IMR-90 (cell line): ENCODE measurements at regions not wholly inside any gene's neighbourhood (a gene's known extent, or its start where the extent isn't known, plus 50 kb on each side); places are given as distances from the start of the nearest gene placed in this dataset.

Source experiments
- ATAC-seq: fragments of 200-7000 bp; cut with Tn5 transposase; 2 replicates; pipeline ENCODE4 v1.9.1; 2020; ENCODE audit warnings: low read depth, mild to moderate bottlenecking, moderate library complexity
- BruUV-seq: library from RNA; stranded (reverse); fragments of 400-500 nt; replicated peaks from 2 replicates; lab custom pipeline; 2021; lab: Mats Ljungman, UMichigan
- CTCF ChIA-PET: fragments of 300-600 bp; formaldehyde crosslinking; extraction: SDS; loops from one replicate; lab custom pipeline; 2021; ENCODE audit warnings: antibody characterized with exemption; lab: Yijun Ruan, JAX
- POLR2A ChIA-PET: fragments of 300-600 bp; sonication (Branson Sonifier 250); formaldehyde crosslinking; loops from one replicate; lab custom pipeline; 2022; ENCODE audit warnings: antibody characterized with exemption; ENCODE audit not compliant: unreplicated experiment; lab: Charles Lee
- DNase-seq: peaks from one replicate; pipeline ENCODE4 v3.0.0; 2013
- H2AFZ ChIP-seq: replicated peaks from 2 replicates; pipeline ENCODE3; 2013; ENCODE audit warnings: low read length, mild to moderate bottlenecking; ENCODE audit not compliant: poor library complexity
- H2AK5ac ChIP-seq: 2 replicates; pipeline ENCODE4 v1.6.1; 2013; ENCODE audit warnings: low read depth, low read length, inconsistent platforms
- H2AK9ac ChIP-seq: replicated peaks from 2 replicates; pipeline ENCODE3; 2013; ENCODE audit warnings: mild to moderate bottlenecking, low read depth, low read length, moderate library complexity; ENCODE audit not compliant: poor library complexity
- H2BK120ac ChIP-seq: 2 replicates; pipeline ENCODE4 v1.6.1; 2013; ENCODE audit warnings: low read depth, low read length, inconsistent platforms
- H2BK15ac ChIP-seq: 3 replicates; pipeline ENCODE4 v1.6.1; 2013; ENCODE audit warnings: low read depth, low read length, inconsistent platforms
- H2BK20ac ChIP-seq: 2 replicates; pipeline ENCODE4 v1.6.1; 2013; ENCODE audit warnings: low read depth, mild to moderate bottlenecking, inconsistent platforms, low read length, moderate library complexity
- H2BK5ac ChIP-seq: 2 replicates; pipeline ENCODE4 v1.6.1; 2013; ENCODE audit warnings: mild to moderate bottlenecking, low read depth, low read length, inconsistent platforms; ENCODE audit not compliant: poor library complexity, severe bottlenecking
- H3K14ac ChIP-seq: replicated peaks from 2 replicates; pipeline ENCODE4 v1.6.1; 2013; ENCODE audit warnings: low read depth, low read length, inconsistent platforms
- H3K18ac ChIP-seq: 2 replicates; pipeline ENCODE4 v1.6.1; 2013; ENCODE audit warnings: low read depth, low read length, control low read depth
- H3K23ac ChIP-seq: 2 replicates; pipeline ENCODE4 v1.6.1; 2013; ENCODE audit warnings: low read depth, low read length, inconsistent platforms
- H3K27ac ChIP-seq: 2 replicates; pipeline ENCODE4 v1.5.1; 2013; ENCODE audit warnings: mild to moderate bottlenecking, control low read depth, low read length; ENCODE audit not compliant: insufficient read depth
- H3K27me3 ChIP-seq: 2 replicates; pipeline ENCODE4 v1.6.1; 2013; ENCODE audit warnings: low read length; ENCODE audit not compliant: control insufficient read depth, insufficient read depth
- H3K36me3 ChIP-seq: 2 replicates; pipeline ENCODE4 v1.6.1; 2013; ENCODE audit warnings: low read length, mixed read lengths; ENCODE audit not compliant: control insufficient read depth, insufficient read depth
- H3K4ac ChIP-seq: 2 replicates; pipeline ENCODE4 v1.6.1; 2013; ENCODE audit warnings: low read depth, low read length, inconsistent platforms
- H3K4me1 ChIP-seq: 2 replicates; pipeline ENCODE4 v1.6.1; 2013; ENCODE audit warnings: low read length, mixed read lengths; ENCODE audit not compliant: control insufficient read depth, insufficient read depth
- H3K4me2 ChIP-seq: 2 replicates; pipeline ENCODE4 v1.6.1; 2013; ENCODE audit warnings: low read depth, mild to moderate bottlenecking, control low read depth, low read length, moderate library complexity
- H3K4me3 ChIP-seq: 2 replicates; pipeline ENCODE4 v1.5.1; 2013; ENCODE audit warnings: low read depth, mild to moderate bottlenecking, control low read depth, low read length, moderate library complexity; ENCODE audit not compliant: insufficient read depth
- H3K56ac ChIP-seq: 2 replicates; pipeline ENCODE4 v1.6.1; 2013; ENCODE audit warnings: low read length, inconsistent platforms; ENCODE audit not compliant: insufficient read depth; ENCODE audit errors: extremely low read depth
- H3K79me1 ChIP-seq, 2 experiments: 2 replicates each; pipeline ENCODE4 v1.6.1; 2013; ENCODE audit warnings: low read length in 2 of 2, inconsistent platforms in 1 of 2, low read depth in 1 of 2
- H3K9ac ChIP-seq: 2 replicates; pipeline ENCODE4 v1.6.1; 2013; ENCODE audit warnings: low read depth, low read length, control low read depth
- H3K9me1 ChIP-seq: 2 replicates; pipeline ENCODE4 v1.6.1; 2013; ENCODE audit warnings: low read length, inconsistent platforms; ENCODE audit not compliant: insufficient read depth
- H3K9me3 ChIP-seq: 2 replicates; pipeline ENCODE4 v1.6.1; 2013; ENCODE audit warnings: low read length; ENCODE audit not compliant: control insufficient read depth, insufficient read depth
- H4K20me1 ChIP-seq: 2 replicates; pipeline ENCODE4 v1.6.1; 2013; ENCODE audit warnings: low read length, inconsistent platforms; ENCODE audit not compliant: insufficient read depth
- H4K5ac ChIP-seq: 2 replicates; pipeline ENCODE4 v1.6.1; 2013; ENCODE audit warnings: mild to moderate bottlenecking, low read depth, low read length, control low read depth
- H4K8ac ChIP-seq, 2 experiments: 2 replicates each; pipeline ENCODE4 v1.6.1; 2013; ENCODE audit warnings: low read depth in 2 of 2, low read length in 2 of 2, control low read depth in 1 of 2, inconsistent platforms in 1 of 2
- H4K91ac ChIP-seq: 2 replicates; pipeline ENCODE4 v1.6.1; 2013; ENCODE audit warnings: low read depth, low read length, inconsistent platforms; ENCODE audit not compliant: insufficient read depth
- CTCF ChIP-seq: conservative IDR thresholded peaks from 2 replicates; pipeline ENCODE4 v1.5.1; 2012; ENCODE audit warnings: mild to moderate bottlenecking, low read depth, low read length, improper control_type of control experiment
- FOS ChIP-seq: fragments of 150-350 bp; IDR thresholded peaks from 2 replicates; pipeline ENCODE4 v1.6.1; 2016; ENCODE audit warnings: low read depth, low read length
- MXI1 ChIP-seq: IDR thresholded peaks from 2 replicates; pipeline ENCODE4 v1.6.1; 2012; ENCODE audit warnings: low read depth, mild to moderate bottlenecking, low read length, moderate library complexity, borderline replicate concordance
- NFE2L2 ChIP-seq: fragments of 150-350 bp; IDR thresholded peaks from 2 replicates; pipeline ENCODE4 v1.6.1; 2016; ENCODE audit warnings: low read depth, mild to moderate bottlenecking, low read length
- POLR2A ChIP-seq: IDR thresholded peaks from 2 replicates; pipeline ENCODE4 v1.6.1; 2012; ENCODE audit warnings: mild to moderate bottlenecking, low read depth, low read length
- RCOR1 ChIP-seq: IDR thresholded peaks from 2 replicates; pipeline ENCODE4 v1.6.1; 2012; ENCODE audit warnings: mild to moderate bottlenecking, low read length, improper control_type of control experiment; ENCODE audit not compliant: insufficient replicate concordance
- RFX5 ChIP-seq: IDR thresholded peaks from 2 replicates; pipeline ENCODE4 v1.8.0; 2012; ENCODE audit warnings: low read depth, mild to moderate bottlenecking, low read length, moderate library complexity
- WGBS, 2 experiments: methylation state at CpG; one replicate each; pipeline versions ENCODE4 v1.1.5 to v1.1.7; 2013; ENCODE audit warnings: missing lambda C conversion rate in 2 of 2; ENCODE audit not compliant: insufficient read length in 1 of 2; ENCODE audit errors: extremely low coverage in 2 of 2; 5-methylcytosine and 5-hydroxymethylcytosine counted together
- dilution Hi-C: fragments of 300-500 bp; cut with HindIII; formaldehyde crosslinking; loops from one replicate; pipeline ENCODE4 v1.14.3; 2018; ENCODE audit warnings: low sequenced_read_pairs; ENCODE audit not compliant: unreplicated experiment
- in situ Hi-C: fragments of 300-500 bp; cut with MboI; formaldehyde crosslinking; loops from 3 replicates; pipeline ENCODE4 v1.14.3; 2019; ENCODE audit warnings: low sequenced_read_pairs, inconsistent platforms, mixed read lengths
- intact Hi-C: fragments of 100-400 bp; cut with micrococcal nuclease; formaldehyde crosslinking; loops from 2 replicates; pipeline ENCODE4 v1.10.0; 2022

GRCh38 chr12:82029936-82030335 lies 270.8 kb upstream of the PPFIA2 start:
- no peaks in the 10 kb centered on the region for H3K79me1 ChIP-seq
- ChIA-PET CTCF (no interaction called here), POLR2A (no interaction called here)
- H3K14ac ChIP-seq: no peak overlapping the region
- H2AFZ ChIP-seq: no peak overlapping the region
- H3K9me1 ChIP-seq: no peaks in the 10 kb centered on the region
- dilution Hi-C loops: no loop called here
- H2BK15ac ChIP-seq: no peak overlapping the region
- no peak overlapping the region for H4K8ac ChIP-seq
- no peak overlapping the region for H3K56ac ChIP-seq
- no peak overlapping the region for H3K4ac ChIP-seq
- H2BK20ac ChIP-seq: no peak overlapping the region
- H3K23ac ChIP-seq: no peak overlapping the region
- in situ Hi-C loops: no loop called here
- no peak overlapping the region for H3K4me3 ChIP-seq
- ATAC-seq: no peak
- H3K9ac ChIP-seq: no peak overlapping the region
- DNase-seq: no peak
- no peak overlapping the region for H2BK120ac ChIP-seq
- H4K5ac ChIP-seq: no peak overlapping the region
- no peaks in the 10 kb centered on the region for H3K36me3 ChIP-seq
- H2BK5ac ChIP-seq: no peak overlapping the region
- WGBS, 2 experiments: no CpG with 5 or more reads among the region's 1 CpG
- H3K27me3 ChIP-seq: no peaks in the 10 kb centered on the region
- H4K91ac ChIP-seq: no peak overlapping the region
- H3K4me2 ChIP-seq: no peak overlapping the region
- intact Hi-C loops: no loop called here
- no peak overlapping the region for H2AK5ac ChIP-seq
- no peak overlapping the region for H3K27ac ChIP-seq
- H3K9me3 ChIP-seq: peaks cover 4% of the 10 kb centered on the region; the same call in 1 of the 2 replicates
- no peak overlapping the region for H3K18ac ChIP-seq
- TF ChIP-seq RCOR1 (no peak), POLR2A (no peak), NFE2L2 (no peak), MXI1 (no peak), CTCF (no peak), RFX5 (no peak), FOS (no peak)
- no peaks in the 10 kb centered on the region for H3K4me1 ChIP-seq
- BruUV-seq: no TSS peak
- no peaks in the 10 kb centered on the region for H4K20me1 ChIP-seq
- H2AK9ac ChIP-seq: no peak overlapping the region
